GM19397 (cell line): ENCODE measurements at regions not wholly inside any gene's neighbourhood (a gene's known extent, or its start where the extent isn't known, plus 50 kb on each side); places are given as distances from the start of the nearest gene placed in this dataset.
"Not testable (repeated sequence)": the region's sequence is repeated elsewhere in the genome, so short reads cannot be mapped to it uniquely, and the experiment has no call there.

Source experiments
- ATAC-seq: cut with Tn5 transposase; IDR thresholded peaks from one replicate; pipeline ENCODE4 v1.9.1; 2021; ENCODE audit warnings: mild to moderate bottlenecking, moderate library complexity; ENCODE audit not compliant: unreplicated experiment

DNA sequence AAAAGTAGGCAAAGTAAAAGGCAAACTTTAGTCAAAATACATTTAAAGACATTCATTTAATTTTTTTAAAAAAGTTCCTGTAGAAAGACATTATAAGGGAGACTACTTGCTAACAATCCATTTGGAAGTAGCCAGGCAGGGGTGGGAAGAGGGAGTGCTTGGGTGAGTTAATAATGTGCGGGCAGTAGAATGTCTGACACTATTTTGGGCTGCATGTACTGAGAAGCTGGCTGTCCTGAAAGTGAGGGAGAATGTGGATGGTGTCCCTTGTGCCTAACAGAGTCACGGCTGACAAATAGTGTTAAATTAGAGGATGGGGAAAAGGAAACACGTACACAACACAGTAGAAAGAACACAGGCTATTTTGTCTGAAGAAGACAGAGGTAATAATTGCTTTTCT lies 142.5 kb downstream of the LCA5 start:
- ATAC-seq, result no peak

DNA sequence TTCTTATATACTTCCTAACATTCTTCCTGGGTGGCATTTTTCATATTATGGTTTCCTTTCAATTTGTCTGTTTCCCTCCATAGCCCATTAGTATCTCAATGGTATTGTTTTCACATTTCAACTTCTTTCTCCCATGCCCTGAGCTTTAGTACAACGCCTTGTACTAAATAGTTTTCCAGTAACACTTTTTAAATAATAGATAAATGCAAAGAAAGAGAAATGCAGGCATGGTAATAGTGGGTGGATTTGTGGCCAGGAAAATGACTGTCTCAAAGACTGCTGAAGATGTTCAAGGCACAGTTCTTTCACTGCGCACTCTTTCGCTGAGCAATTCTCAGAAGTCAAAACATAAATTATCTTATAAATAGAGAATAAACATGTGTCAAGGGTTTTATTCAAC lies 145.1 kb downstream of the LCA5 start:
- ATAC-seq, result no peak

DNA sequence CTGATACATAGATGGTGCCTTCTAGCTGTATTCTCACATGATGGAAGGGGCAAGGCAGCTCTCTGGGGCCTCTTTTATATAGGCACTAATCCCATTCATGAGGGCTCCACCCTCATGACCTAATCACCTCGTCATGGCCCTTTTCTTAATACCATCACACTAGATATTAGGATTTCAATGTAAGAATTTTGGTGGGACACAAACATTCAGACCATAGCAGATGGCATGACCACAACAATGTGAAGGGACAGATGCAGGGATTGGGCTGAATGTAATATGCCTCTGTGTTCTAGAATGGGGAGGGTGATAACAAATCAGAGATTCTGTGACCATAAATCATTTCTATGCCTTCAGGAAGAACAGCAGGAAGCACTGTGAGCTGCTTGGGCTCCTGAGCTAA lies 145.8 kb downstream of the LCA5 start:
- no peak for ATAC-seq

DNA sequence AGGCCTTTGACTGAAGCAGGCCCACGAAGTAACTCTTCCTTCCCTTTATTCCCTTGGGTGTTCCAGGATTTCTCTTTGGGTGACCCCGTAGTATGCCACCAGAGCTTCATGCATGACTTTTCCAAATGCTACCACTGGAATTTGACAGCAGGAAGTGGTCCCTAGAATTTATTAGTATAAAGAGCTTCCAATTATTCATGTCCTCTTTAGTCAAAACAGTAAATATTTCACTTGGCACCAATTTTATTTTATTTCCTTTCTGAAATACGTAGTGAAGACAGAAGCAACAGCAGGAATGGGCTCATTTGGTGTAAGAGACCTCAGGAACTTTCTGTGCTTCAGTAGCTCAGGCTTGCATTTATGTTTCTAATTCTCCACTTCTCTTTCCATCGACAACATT lies 151.3 kb downstream of the LCA5 start:
- no peak for ATAC-seq

DNA sequence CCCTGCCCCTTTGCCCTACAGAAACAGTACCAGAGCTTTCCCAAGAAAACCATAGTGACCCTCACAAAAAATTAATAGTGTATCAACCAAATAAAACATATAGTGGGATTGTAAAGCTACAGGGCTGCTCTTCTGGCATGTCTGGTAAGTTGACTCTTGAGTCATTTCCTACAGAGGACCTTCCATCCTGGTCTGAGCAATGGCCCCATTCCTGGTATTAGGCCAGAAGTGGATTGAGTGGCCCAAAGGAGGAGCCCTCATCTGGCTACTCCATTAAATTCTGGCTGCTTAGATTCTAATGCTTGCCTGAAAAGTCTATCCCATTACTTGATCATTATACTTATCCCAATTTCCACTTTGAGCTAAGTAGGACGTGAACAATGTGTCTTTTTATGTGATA lies 150.9 kb upstream of the HMGN3 start:
- no peak for ATAC-seq

DNA sequence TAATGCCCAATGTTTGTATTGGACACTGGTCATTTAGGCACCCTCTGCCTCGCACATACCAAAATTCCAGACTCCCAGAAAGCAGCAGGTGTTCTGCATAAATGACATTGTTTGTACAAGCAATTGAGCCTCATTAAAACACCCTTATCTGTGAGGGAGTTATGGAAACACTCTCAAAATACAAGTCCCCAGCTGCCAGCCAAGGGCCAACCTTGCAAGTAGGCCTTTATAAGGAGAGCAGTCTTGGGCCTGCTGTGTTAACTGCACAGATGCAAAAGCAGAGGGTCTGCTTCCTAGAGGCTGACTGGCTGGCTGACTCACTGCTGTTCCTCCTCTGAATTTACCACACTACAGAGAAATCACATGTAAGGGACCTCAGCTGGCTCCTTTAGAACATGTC lies 150.4 kb upstream of the HMGN3 start:
- ATAC-seq, result no peak

DNA sequence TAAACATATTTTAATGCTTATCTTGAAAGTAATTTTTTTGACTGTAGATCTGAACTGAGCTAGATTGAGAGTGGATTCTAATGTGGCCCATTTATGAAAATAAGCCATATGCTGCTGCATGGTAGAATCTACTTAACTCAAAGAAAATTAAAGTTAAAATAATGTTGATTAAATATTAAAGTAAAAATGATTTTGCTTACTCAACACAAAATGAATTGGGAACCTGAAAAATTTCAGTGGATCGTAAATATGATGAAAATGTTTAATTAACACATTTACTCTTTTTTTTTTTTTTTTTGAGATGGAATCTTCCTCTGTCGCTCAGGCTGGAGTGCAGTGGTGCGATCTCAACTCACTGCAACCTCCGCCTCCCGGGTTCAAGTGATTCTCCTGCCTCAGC lies 144.5 kb upstream of the HMGN3 start:
- no peak for ATAC-seq

DNA sequence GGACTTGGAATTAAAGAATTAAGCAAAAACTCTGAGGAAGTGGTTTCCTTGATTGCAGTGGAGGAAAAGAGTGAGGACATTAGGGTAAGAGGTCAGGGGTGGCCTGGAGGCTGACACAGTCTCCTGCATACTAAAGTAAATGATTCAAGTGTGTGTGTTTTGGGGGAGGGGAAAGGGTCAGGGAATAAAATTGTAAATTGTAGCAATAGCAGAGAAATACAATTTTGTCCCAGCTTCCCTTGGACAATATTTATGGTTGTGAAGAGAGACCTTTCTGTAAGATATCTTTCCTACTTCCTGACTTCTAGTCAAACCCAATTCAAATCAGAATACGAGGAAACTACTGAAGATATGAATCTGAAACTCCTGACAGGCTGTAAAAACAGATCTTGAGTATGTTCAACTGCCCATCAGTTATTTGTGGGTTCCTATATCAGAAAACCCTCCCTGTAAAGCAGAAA lies 143.4 kb upstream of the HMGN3 start:
- no peak for ATAC-seq

DNA sequence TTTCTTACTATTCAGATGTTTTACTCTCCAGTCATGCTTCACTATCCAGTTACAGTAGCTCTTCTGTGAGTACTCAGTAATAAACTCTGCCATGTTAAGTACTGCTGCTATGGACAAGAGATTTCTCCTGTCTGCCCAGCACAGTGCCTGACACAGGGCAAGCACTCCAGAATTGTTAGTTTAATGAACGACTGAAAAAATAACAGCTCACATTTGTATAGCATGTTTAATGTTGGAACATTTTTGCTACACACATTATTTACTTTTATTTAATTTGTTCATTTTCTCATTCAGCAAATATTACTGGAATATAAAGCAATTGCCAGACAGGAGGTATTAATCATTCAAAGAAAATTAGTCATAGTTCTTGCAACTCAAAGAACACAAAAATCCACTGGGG lies 142.6 kb upstream of the HMGN3 start:
- no peak for ATAC-seq

DNA sequence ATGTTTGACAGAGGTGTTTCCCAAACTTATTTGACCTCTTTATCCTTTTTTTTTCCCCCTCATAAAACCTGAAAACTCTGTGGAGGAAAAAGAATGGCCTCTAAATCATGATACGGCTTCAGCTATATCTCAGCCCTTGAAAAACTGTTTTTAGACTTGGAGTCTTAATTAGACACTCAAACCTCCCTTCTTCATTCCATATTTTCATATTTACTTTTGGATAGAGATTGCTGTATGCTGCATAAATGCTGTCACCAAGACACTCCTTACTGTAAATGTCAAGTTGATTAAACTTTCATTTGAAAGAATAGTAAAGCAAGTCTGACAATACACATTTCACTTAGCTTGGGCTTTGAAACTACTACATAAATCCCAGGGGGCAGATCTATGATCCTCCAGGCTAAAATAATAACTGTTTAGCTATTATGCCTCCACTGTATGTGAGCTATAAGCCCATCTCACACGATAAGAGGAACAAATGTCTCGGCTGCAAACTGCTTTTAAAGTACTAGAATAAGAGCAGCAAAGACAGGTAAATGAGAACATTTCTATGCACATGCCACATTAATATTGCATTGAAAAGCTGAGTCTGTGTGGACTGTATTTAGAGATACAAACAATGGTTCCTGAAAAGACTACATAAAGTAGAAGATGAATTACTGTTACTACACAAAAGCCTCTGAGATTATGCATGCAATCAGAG lies 141.3 kb upstream of the HMGN3 start:
- no peak for ATAC-seq

DNA sequence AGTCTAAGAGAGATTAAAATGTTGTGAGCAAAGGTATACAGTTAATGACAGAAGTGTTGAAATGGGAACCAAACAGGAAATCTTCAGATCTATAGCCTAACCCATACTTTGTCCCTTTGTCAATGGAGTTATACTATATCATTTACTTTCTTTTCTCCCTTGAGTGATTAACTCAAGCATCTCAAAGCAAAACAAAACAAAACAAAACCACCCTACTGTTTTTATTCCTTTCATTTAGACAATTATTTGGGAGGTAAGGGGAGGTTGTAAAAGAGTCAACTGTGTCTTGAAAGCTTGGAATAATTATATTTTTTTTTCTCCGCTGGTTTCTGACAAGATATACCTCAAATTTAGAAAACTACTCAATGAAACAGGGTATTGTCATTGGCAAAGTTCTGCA lies 139.8 kb upstream of the HMGN3 start:
- no peak for ATAC-seq

DNA sequence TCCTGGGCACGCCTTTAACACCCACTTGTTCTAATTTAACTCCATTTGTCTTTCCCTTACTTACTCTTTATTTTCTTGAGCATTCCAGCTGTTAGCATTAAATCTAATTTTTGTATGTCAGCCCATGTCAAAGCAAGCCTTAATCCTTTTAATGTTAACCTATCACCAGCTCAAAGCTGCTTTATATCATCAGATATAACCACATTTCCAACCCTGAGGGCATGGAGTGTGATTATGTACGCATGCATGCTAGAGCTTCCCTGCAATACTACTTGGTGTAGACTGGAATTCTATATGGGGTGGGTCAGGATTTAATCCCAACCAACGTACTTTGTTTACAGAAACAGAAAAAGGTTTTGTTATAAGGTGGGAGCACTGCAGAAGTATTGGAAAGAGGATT lies 139.4 kb upstream of the HMGN3 start:
- ATAC-seq, result no peak

DNA sequence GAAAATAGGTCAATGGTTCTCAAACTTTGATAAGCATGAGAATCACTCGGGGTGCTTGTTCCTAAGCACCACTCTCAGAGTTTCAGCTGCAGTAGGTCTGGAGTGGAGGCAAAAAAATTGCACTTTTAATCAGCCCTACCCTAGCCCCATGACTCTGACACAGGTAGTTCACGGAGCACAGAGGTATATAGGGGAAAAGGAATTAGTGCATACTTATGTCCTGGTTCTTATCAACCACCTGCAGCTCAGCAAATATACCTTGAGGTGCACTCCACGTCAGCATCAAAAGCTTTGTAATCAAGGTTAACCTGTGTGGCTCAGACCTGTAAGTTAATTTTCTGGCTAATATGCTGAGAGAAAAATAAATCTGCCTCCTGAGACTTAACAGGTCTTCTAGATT lies 138.8 kb upstream of the HMGN3 start:
- no peak for ATAC-seq

DNA sequence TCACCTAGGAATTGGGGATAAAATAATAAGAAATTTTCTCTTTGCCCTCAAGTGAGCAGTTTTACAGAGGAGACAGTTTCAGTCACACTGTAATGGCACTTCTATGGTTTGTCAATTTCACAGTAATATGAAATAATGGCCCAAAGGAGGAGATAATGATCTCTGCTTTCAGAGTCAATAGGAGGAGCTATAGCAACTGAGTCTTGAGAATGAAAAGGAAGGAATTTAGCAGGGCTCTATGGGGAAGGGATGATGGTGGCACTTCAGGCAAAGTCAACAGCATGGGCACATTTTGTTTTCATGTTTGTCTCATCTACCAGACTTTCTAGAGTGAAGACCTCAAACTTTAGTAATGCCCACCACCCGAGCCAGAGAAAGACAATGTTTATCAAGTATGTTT lies 138.3 kb upstream of the HMGN3 start:
- no peak for ATAC-seq

DNA sequence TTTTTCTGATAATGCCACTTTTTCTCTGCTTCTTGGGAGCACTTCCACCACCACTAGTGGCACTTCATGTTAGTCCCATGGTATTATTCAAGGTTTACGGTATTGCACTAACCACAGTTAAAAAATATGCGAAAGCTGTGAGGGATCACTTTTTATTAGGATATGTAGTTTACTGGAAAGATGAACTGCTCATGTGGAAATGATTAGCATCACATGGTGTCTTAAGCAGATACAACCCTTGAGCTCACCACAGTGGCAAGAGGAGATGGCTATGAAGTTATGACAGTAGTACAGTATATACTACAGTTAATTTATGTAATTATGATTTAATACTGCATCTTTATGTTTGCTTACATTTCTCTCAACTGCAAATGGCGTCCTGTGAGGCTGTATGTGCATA lies 134.5 kb upstream of the HMGN3 start:
- no peak for ATAC-seq

DNA sequence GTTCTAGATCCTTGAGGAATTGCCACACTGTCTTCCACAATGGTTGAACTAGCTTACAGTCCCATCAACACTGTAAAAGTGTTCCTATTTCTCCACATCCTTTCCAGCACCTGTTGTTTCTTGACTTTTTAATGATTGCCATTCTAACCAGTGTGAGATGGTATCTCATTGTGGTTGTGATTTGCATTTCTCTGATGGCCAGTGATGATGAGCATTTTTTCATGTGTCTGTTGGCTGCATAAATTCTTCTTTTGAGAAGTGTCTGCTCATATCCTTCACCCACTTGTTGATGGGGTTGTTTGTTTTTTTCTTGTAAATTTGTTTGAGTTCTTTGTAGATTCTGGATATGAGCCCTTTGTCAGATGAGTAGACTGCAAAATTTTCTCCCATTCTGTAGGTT lies 129.0 kb upstream of the HMGN3 start:
- ATAC-seq, result not testable (repeated sequence)

DNA sequence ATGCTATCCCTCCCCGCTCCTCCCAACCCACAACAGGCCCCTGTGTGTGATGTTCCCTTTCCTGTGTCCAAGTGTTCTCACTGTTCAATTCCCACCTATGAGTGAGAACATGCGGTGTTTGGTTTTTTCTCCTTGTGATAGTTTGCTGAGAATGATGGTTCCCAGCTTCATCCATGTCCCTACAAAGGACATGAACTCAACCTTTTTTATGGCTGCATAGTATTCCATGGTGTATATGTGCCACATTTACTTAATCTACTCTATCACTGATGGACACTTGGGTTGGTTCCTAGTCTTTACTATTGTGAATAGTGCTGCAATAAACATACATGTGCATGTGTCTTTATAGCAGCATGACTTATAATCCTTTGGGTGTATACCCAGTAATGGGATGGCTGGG lies 126.6 kb upstream of the HMGN3 start:
- ATAC-seq, result not testable (repeated sequence)

DNA sequence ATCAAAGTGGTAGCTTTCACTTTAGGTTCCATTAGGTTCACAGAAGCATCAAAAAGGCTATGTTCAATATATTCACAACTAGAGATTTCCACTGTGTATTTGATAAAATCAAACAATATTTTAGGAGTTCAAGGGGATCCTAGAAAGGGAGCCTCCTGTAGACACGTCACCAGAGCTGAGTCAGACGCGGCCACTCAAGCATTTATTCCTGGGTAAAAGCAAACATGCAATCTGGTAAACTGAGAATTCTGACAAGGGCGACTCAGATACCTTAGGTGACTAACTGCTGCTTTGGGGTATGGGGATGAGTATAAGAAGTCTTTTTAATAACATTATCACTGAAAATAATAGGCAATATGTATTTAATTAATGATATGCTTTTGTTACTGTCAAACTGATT lies 118.7 kb upstream of the HMGN3 start:
- no peak for ATAC-seq

DNA sequence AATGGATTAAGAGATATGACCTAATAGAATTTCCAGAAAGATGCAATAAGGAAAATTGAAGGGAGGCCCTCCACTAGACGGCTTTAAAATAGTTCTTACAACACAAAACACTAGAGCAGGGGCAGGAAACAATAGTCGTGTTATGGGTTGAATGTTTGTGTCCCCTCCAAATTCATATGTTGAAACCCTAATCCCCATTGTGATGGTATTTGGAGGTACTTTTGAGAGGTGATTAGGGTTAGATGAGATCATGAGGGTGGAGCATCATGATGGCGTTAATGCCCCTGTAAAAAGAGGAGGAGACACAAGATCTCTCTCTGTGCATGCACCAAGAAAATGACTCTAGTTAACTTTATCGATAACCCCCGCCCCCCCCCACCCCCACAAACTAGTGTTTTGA lies 104.0 kb upstream of the HMGN3 start:
- no peak for ATAC-seq

DNA sequence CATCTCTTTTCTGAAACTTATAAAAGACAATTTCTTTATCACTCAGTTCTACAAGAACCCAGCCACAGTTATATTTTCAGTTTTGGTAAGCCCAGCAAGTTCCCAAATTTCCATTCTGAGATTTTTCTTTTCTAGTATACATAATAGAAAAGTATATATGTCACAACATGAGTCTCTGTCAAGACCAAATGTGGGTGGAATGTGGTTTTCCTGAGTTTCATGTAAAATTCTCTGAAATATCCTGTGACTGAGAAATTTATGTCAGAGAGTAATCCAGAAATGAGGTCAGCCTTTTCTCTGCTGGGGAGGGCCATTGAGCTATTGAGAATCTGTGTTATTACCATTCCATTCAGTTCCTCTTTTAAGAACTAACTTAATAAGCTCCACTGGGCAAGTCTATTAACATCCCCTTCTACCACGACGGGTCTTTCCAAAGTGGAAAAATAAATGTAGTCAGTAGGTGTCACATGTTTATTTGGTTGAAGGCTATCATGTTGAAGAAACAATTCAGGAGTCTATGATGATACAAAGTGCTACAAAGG lies 100.7 kb upstream of the HMGN3 start:
- ATAC-seq, result peak; percentile 90

DNA sequence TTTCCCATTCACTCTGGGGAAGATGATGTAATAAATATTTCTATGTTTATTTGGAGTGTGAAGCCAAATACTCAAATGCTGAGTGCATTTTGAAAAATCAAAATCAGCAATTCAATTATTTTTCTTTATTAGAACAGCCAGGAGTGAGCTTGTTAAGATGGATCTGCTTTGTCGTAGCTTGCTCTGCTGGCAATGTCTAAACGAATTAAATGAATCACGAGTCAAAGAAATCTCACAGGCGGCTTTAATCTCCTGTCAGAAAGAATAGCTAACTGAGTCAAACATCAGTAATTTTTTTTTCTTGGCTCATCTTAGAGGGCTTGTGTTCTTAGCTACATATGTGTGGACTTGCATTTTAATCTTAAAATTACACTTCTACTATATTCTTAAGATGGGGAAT lies 100.2 kb upstream of the HMGN3 start:
- ATAC-seq, result no peak

DNA sequence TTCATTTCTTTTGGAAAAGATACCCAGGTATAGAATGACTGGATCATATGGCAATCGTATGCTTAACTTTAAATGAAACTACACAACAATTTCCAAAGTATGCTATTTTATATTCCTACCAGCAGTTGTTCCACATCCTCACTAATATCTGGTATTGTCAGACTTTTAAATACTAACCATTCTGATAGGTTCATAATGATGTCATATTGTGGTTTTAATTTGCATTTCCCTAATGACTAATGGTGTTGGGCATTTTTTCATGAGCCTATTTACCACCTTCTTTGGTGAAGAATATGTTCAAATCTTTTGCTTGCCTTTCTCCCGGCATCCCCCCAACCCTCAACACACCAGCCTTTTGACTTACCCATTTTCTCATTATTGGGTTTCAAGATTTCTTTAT lies 96.2 kb upstream of the HMGN3 start:
- no peak for ATAC-seq

DNA sequence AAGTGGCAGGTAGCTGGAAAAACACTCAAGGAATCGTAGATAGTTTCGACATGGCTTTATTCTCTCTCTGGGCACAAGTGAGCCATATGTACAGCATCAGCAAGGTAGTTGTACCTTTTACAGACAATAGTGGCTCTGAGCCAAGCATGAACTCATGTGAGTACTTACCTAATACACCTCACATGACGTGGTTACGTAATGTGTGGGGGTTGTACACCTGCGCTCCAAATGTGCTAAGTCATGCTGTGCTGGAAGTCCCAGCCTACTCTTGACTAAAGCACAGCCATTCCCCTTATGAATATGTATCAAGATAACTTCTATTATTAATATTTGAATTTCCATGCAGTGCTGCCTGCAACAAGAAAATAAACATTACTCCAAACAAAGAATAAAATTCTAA lies 78.8 kb upstream of the HMGN3 start:
- ATAC-seq, result no peak
